Panc1 (cell line): ENCODE measurements at regions not wholly inside any gene's neighbourhood (a gene's known extent, or its start where the extent isn't known, plus 50 kb on each side); places are given as distances from the start of the nearest gene placed in this dataset.

Experiments
- ATAC-seq: fragments of 200-7000 bp; cut with Tn5 transposase; 2 replicates; pipeline ENCODE4 v1.9.1; 2020; ENCODE audit warnings: mild to moderate bottlenecking, moderate library complexity
- BruUV-seq: library from RNA; stranded (reverse); fragments of 400-500 nt; replicated peaks from 2 replicates; lab custom pipeline; 2021; lab: Mats Ljungman, UMichigan
- CTCF ChIA-PET: fragments of 300-600 bp; sonication (Branson Sonifier 250); formaldehyde crosslinking; loops from one replicate; lab custom pipeline; 2022; ENCODE audit warnings: antibody characterized with exemption; lab: Charles Lee
- POLR2A ChIA-PET: fragments of 300-600 bp; sonication (Branson Sonifier 250); formaldehyde crosslinking; loops from one replicate; lab custom pipeline; 2022; ENCODE audit warnings: antibody characterized with exemption; lab: Charles Lee
- DNase-seq: peaks from one replicate; pipeline ENCODE4 v3.0.0-alpha.2; 2010; ENCODE audit warnings: low read depth, low spot score
- H3K27ac ChIP-seq: 2 replicates; pipeline ENCODE4 v1.5.1; 2011; ENCODE audit warnings: mild to moderate bottlenecking, low read length, inconsistent platforms
- H3K27me3 ChIP-seq: fragments of 200-500 bp; sonication (Bioruptor generic); 2 replicates; pipeline ENCODE4 v1.6.0; 2014; ENCODE audit warnings: low read length, inconsistent platforms; ENCODE audit not compliant: control insufficient read depth, insufficient read depth
- H3K36me3 ChIP-seq: fragments of 200-500 bp; sonication (Bioruptor generic); 2 replicates; pipeline ENCODE4 v1.5.1; 2014; ENCODE audit warnings: inconsistent platforms, mild to moderate bottlenecking, low read length, moderate library complexity; ENCODE audit not compliant: control insufficient read depth, insufficient read depth
- H3K4me1 ChIP-seq: 2 replicates; pipeline ENCODE4 v1.5.1; 2011; ENCODE audit warnings: inconsistent platforms, mild to moderate bottlenecking, low read length, moderate library complexity; ENCODE audit not compliant: control insufficient read depth, insufficient read depth
- H3K4me3 ChIP-seq, 2 experiments: 2 replicates each; pipeline ENCODE4 v1.5.1; 2011 to 2012; ENCODE audit warnings: low read depth in 2 of 2, low read length in 2 of 2, mild to moderate bottlenecking in 2 of 2, inconsistent platforms in 1 of 2, moderate library complexity in 1 of 2
- H3K9me3 ChIP-seq: fragments of 200-500 bp; sonication (Bioruptor generic); 2 replicates; pipeline ENCODE4 v1.5.1; 2014; ENCODE audit warnings: low read depth, mild to moderate bottlenecking, inconsistent platforms, low read length, moderate library complexity; ENCODE audit not compliant: control insufficient read depth, insufficient read depth
- CTCF ChIP-seq: fragments of 450-650 bp; IDR thresholded peaks from 2 replicates; pipeline ENCODE4 v1.5.1; 2017; ENCODE audit warnings: mild to moderate bottlenecking
- POLR2AphosphoS5 ChIP-seq: IDR thresholded peaks from 2 replicates; pipeline ENCODE4 v1.6.1; 2012; ENCODE audit warnings: mild to moderate bottlenecking, low read depth, low read length, moderate library complexity
- SIN3A ChIP-seq: IDR thresholded peaks from 2 replicates; pipeline ENCODE4 v1.6.1; 2012; ENCODE audit warnings: low read depth, mild to moderate bottlenecking, low read length, moderate library complexity, borderline replicate concordance; ENCODE audit not compliant: insufficient read depth
- TCF7L2 ChIP-seq: IDR thresholded peaks from 2 replicates; pipeline ENCODE4 v1.6.1; 2011; ENCODE audit warnings: mild to moderate bottlenecking, low read depth, low read length, inconsistent platforms
- in situ Hi-C: cut with HindIII; loops from 2 replicates; pipeline ENCODE4 v1.10.0; 2016; ENCODE audit warnings: low sequenced_read_pairs, low pct_unique_long_range_greater_than_20kb
- intact Hi-C: fragments of 100-400 bp; cut with micrococcal nuclease; formaldehyde crosslinking; loops from one replicate; pipeline ENCODE4 v1.10.0; 2022; ENCODE audit not compliant: unreplicated experiment
- TF ChIP-seq, protein P1 (sequence below), 2 experiments: IDR thresholded peaks; 2 replicates each; pipeline ENCODE4 v1.6.1; 2011 to 2012; ENCODE audit warnings: low read depth in 2 of 2, control low read depth in 1 of 2, low read length in 1 of 2, mild to moderate bottlenecking in 1 of 2, moderate library complexity in 1 of 2; ENCODE audit not compliant: insufficient read depth in 1 of 2

DNA sequence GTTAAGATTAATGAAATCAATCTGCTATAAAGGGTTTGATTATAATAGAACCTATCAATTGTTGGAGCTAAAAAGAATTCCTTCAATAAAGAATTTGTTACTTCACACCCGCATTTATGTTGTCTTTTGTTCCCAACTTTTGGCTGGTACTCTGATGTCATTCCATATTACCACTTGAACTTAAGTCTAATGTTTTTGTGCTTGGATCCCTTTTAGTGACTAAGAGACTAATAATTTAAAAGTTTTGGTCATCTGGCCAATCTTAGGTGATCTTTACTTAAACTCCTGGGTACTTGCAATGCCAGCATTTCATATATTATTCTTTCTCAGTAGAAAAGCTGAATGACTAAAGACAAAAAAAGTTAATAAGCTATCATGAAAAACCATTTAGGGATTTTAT, 113.0 kb downstream of the TMEM30B start:
- no TSS peak for BruUV-seq
- no peak for ATAC-seq
- intact Hi-C loops: no loop called here
- TF ChIP-seq POLR2AphosphoS5 (no peak), CTCF (no peak), SIN3A (no peak), TCF7L2 (no peak)
- TF ChIP-seq, protein P1, sequence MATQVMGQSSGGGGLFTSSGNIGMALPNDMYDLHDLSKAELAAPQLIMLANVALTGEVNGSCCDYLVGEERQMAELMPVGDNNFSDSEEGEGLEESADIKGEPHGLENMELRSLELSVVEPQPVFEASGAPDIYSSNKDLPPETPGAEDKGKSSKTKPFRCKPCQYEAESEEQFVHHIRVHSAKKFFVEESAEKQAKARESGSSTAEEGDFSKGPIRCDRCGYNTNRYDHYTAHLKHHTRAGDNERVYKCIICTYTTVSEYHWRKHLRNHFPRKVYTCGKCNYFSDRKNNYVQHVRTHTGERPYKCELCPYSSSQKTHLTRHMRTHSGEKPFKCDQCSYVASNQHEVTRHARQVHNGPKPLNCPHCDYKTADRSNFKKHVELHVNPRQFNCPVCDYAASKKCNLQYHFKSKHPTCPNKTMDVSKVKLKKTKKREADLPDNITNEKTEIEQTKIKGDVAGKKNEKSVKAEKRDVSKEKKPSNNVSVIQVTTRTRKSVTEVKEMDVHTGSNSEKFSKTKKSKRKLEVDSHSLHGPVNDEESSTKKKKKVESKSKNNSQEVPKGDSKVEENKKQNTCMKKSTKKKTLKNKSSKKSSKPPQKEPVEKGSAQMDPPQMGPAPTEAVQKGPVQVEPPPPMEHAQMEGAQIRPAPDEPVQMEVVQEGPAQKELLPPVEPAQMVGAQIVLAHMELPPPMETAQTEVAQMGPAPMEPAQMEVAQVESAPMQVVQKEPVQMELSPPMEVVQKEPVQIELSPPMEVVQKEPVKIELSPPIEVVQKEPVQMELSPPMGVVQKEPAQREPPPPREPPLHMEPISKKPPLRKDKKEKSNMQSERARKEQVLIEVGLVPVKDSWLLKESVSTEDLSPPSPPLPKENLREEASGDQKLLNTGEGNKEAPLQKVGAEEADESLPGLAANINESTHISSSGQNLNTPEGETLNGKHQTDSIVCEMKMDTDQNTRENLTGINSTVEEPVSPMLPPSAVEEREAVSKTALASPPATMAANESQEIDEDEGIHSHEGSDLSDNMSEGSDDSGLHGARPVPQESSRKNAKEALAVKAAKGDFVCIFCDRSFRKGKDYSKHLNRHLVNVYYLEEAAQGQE (IDR thresholded peaks at IDR 0.05; ENCODE audit: insufficient read depth in 1 of 2, low read depth in 2 of 2, low read length in 1 of 2): no peak
- no peak for DNase-seq
- no peaks in the 10 kb centered on the region for H3K4me1 ChIP-seq
- in situ Hi-C loops: no loop called here
- ChIA-PET CTCF (no interaction called here), POLR2A (no interaction called here)
- H3K36me3 ChIP-seq: no peaks in the 10 kb centered on the region
- no peaks in the 10 kb centered on the region for H3K27me3 ChIP-seq
- no peak overlapping the region for H3K27ac ChIP-seq
- no peak overlapping the region for H3K4me3 ChIP-seq
- no peaks in the 10 kb centered on the region for H3K9me3 ChIP-seq

DNA sequence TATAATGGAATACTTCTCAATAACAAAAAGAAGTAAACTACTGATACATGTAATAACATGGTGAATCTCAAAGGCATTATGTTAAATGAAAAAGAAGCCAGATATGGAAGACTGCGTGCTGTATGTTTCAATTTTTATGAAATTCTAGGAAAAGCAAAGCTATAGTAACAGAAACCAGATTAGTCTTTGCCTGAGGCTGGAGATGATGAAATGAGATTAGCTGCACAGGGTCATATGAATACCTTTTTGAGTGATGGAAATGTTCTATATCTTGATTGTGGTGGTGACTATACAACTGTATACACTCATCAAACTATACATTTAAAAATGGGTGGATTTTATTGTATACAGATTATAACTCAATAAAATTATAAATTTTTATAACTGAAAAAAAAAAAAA, 113.5 kb downstream of the TMEM30B start:
- no peak overlapping the region for H3K27ac ChIP-seq
- CTCF ChIA-PET: no interaction called here
- POLR2A ChIA-PET: no interaction called here
- no peaks in the 10 kb centered on the region for H3K9me3 ChIP-seq
- TF ChIP-seq TCF7L2 (no peak), CTCF (no peak), SIN3A (no peak), POLR2AphosphoS5 (no peak)
- TF ChIP-seq, protein P1 (IDR thresholded peaks at IDR 0.05; ENCODE audit: insufficient read depth in 1 of 2, low read depth in 2 of 2, low read length in 1 of 2): no peak
- ATAC-seq (no peak), DNase-seq (no peak)
- intact Hi-C loops (no loop called here), in situ Hi-C loops (no loop called here)
- no peak overlapping the region for H3K4me3 ChIP-seq
- H3K36me3 ChIP-seq: no peaks in the 10 kb centered on the region
- H3K4me1 ChIP-seq: no peaks in the 10 kb centered on the region
- no peaks in the 10 kb centered on the region for H3K27me3 ChIP-seq
- no TSS peak for BruUV-seq
